Thyroid gland (tissue), 4 donors: ENCODE measurements at regions not wholly inside any gene's neighbourhood (a gene's known extent, or its start where the extent isn't known, plus 50 kb on each side); places are given as distances from the start of the nearest gene placed in this dataset.

Experiments
- DNase-seq, 2 donors: peaks; one replicate each; pipeline ENCODE4 v3.0.0-alpha.2; 2019
- H3K27ac ChIP-seq, 3 donors: fragments of 200-600 bp; sonication (generic); 1 replicate in 2 of 3; 2 replicates in 1 of 3; pipeline ENCODE4 v1.5.1; 2016 to 2019; ENCODE audit warnings: mild to moderate bottlenecking in 1 of 3, moderate library complexity in 1 of 3
- H3K27me3 ChIP-seq: fragments of 200-600 bp; sonication (generic); one replicate; pipeline ENCODE4 v1.5.1; 2019
- H3K36me3 ChIP-seq, 2 donors: fragments of 200-600 bp; sonication (generic); one replicate each; pipeline ENCODE4 v1.5.1; 2016 to 2019
- H3K4me1 ChIP-seq, 2 donors: fragments of 200-600 bp; sonication (generic); one replicate each; pipeline ENCODE4 v1.5.1; 2017 to 2019
- H3K4me3 ChIP-seq, 3 donors: fragments of 200-600 bp; sonication (generic); replicated peaks in 1 of 3; 1 replicate in 2 of 3; 2 replicates in 1 of 3; pipeline ENCODE4 v1.5.1; 2016; ENCODE audit warnings: mild to moderate bottlenecking in 1 of 3
- H3K9me3 ChIP-seq: fragments of 200-600 bp; sonication (generic); one replicate; pipeline ENCODE4 v1.5.1; 2017
- CTCF ChIP-seq, 6 experiments: fragments of 200-600 bp in 3 of 6; fragments of 450-650 bp in 3 of 6; sonication (generic) in 3 of 6; IDR thresholded peaks; one replicate each; pipeline ENCODE4 v1.5.1; 2016 to 2019; ENCODE audit warnings: antibody characterized with exemption in 6 of 6, mild to moderate bottlenecking in 2 of 6, inconsistent platforms in 1 of 6, moderate library complexity in 1 of 6
- POLR2A ChIP-seq, 2 donors: fragments of 450-650 bp; IDR thresholded peaks; one replicate each; pipeline ENCODE4 v1.6.1; 2017; ENCODE audit warnings: antibody characterized with exemption in 2 of 2, mild to moderate bottlenecking in 2 of 2, moderate library complexity in 1 of 2
- WGBS, 2 donors: methylation state at CpG; one replicate each; pipeline ENCODE4 v1.1.5; 2017; 5-methylcytosine and 5-hydroxymethylcytosine counted together
- intact Hi-C: fragments of 100-400 bp; cut with DNase I; formaldehyde crosslinking; loops from one replicate; pipeline ENCODE4 v1.15.1; 2023

GRCh38 chr12:38995249-38995648, 89.9 kb upstream of the CPNE8 start:
- Histone ChIP-seq H3K27ac (no peak overlapping the region), H3K4me3 (no peak overlapping the region), H3K9me3 (no peaks in the 10 kb centered on the region), H3K4me1 (no peaks in the 10 kb centered on the region), H3K36me3 (no peaks in the 10 kb centered on the region), H3K27me3 (no peaks in the 10 kb centered on the region)
- WGBS, 2 donors = 82 to 83% methylated on average over 3 of the region's 3 CpGs
- intact Hi-C loops = no loop called here
- TF ChIP-seq CTCF (IDR thresholded peaks at IDR 0.05) (no peak), POLR2A (IDR thresholded peaks at IDR 0.05) (no peak)
- no peak for DNase-seq

GRCh38 chr12:38985961-38986360, 80.6 kb upstream of the CPNE8 start:
- no peak for DNase-seq
- intact Hi-C loops = no loop called here
- Histone ChIP-seq H3K27me3 (no peaks in the 10 kb centered on the region), H3K4me3 (no peak overlapping the region), H3K27ac (no peak overlapping the region), H3K36me3 (no peaks in the 10 kb centered on the region), H3K4me1 (no peaks in the 10 kb centered on the region), H3K9me3 (no peaks in the 10 kb centered on the region)
- 83 to 88% methylated on average over 1 of the region's 1 CpG for WGBS, 2 donors
- TF ChIP-seq POLR2A (IDR thresholded peaks at IDR 0.05) (no peak), CTCF (IDR thresholded peaks at IDR 0.05) (no peak)

- H3K9me3 ChIP-seq = no peaks in the 10 kb centered on the region
- H3K27me3 ChIP-seq = no peaks in the 10 kb centered on the region
- H3K4me1 ChIP-seq = no peaks in the 10 kb centered on the region
- WGBS, 2 donors = 96 to 98% methylated on average over 1 of the region's 1 CpG
- intact Hi-C loops = no loop called here
- no peak overlapping the region for H3K4me3 ChIP-seq
- no peak for DNase-seq
- no peak overlapping the region for H3K27ac ChIP-seq
- no peaks in the 10 kb centered on the region for H3K36me3 ChIP-seq
- TF ChIP-seq CTCF (IDR thresholded peaks at IDR 0.05) = no peak
- no peak for TF ChIP-seq POLR2A (IDR thresholded peaks at IDR 0.05)
These were observed 79.0 kb upstream of the CPNE8 start for GRCh38 chr12:38984388-38984787.

- H3K4me1 ChIP-seq = no peaks in the 10 kb centered on the region
- H3K4me3 ChIP-seq = no peak overlapping the region
- H3K9me3 ChIP-seq = no peaks in the 10 kb centered on the region
- H3K27ac ChIP-seq = no peak overlapping the region
- no peak for DNase-seq
- H3K27me3 ChIP-seq = no peaks in the 10 kb centered on the region
- WGBS, 2 donors = 78 to 86% methylated on average over 6 of the region's 6 CpGs
- no peak for TF ChIP-seq CTCF (IDR thresholded peaks at IDR 0.05)
- TF ChIP-seq POLR2A (IDR thresholded peaks at IDR 0.05) = no peak
- intact Hi-C loops = no loop called here
- no peaks in the 10 kb centered on the region for H3K36me3 ChIP-seq
These were observed 77.8 kb upstream of the CPNE8 start for GRCh38 chr12:38983117-38983571.

GRCh38 chr12:38977132-38977531, 71.7 kb upstream of the CPNE8 start:
- Histone ChIP-seq H3K27ac (no peak overlapping the region), H3K27me3 (no peaks in the 10 kb centered on the region), H3K36me3 (no peaks in the 10 kb centered on the region), H3K4me3 (no peak overlapping the region), H3K9me3 (no peaks in the 10 kb centered on the region), H3K4me1 (no peaks in the 10 kb centered on the region)
- no peak for TF ChIP-seq CTCF (IDR thresholded peaks at IDR 0.05)
- TF ChIP-seq POLR2A (IDR thresholded peaks at IDR 0.05) = no peak
- WGBS, 2 donors = 28 to 55% methylated on average over 1 of the region's 1 CpG
- intact Hi-C loops = no loop called here
- DNase-seq = no peak
